ENCODE measurements at regions not wholly inside any gene's neighbourhood (a gene's known extent, or its start where the extent isn't known, plus 50 kb on each side); places are given as distances from the start of the nearest gene placed in this dataset.

- TF ChIP-seq CTCF (IDR thresholded peaks at IDR 0.05): no peak
- Histone ChIP-seq H3K4me1 (no peaks in the 10 kb centered on the region), H3K4me3 (no peak overlapping the region), H3K36me3 (no peaks in the 10 kb centered on the region), H3K27me3 (no peaks in the 10 kb centered on the region), H3K9me3 (no peaks in the 10 kb centered on the region), H3K27ac (no peak overlapping the region), H3K9ac (ENCODE audit: low read depth in 2 of 2, low read length in 2 of 2) (no peak overlapping the region)
- DNase-seq: no peak
- intact Hi-C loops (cut with DNase I): no loop called here
Measured at GRCh38 chr17:14442798-14443528, 142.1 kb downstream of the HS3ST3B1 start.

GRCh38 chr17:14437176-14437575, 136.3 kb downstream of the HS3ST3B1 start:
- Histone ChIP-seq H3K4me3 (no peak overlapping the region), H3K27me3 (no peaks in the 10 kb centered on the region), H3K9me3 (no peaks in the 10 kb centered on the region), H3K27ac (no peak overlapping the region), H3K9ac (ENCODE audit: low read depth in 2 of 2, low read length in 2 of 2) (no peak overlapping the region), H3K4me1 (no peaks in the 10 kb centered on the region), H3K36me3 (no peaks in the 10 kb centered on the region)
- no peak for DNase-seq
- intact Hi-C loops (cut with DNase I): no loop called here
- no peak for TF ChIP-seq CTCF (IDR thresholded peaks at IDR 0.05)

- H3K4me3 ChIP-seq: no peak overlapping the region
- no peaks in the 10 kb centered on the region for H3K36me3 ChIP-seq
- no peaks in the 10 kb centered on the region for H3K9me3 ChIP-seq
- no peak for TF ChIP-seq CTCF (IDR thresholded peaks at IDR 0.05)
- intact Hi-C loops (cut with DNase I): no loop called here
- no peak overlapping the region for H3K27ac ChIP-seq
- H3K9ac ChIP-seq (ENCODE audit: low read depth in 2 of 2, low read length in 2 of 2): no peak overlapping the region
- no peaks in the 10 kb centered on the region for H3K4me1 ChIP-seq
- H3K27me3 ChIP-seq: no peaks in the 10 kb centered on the region
- no peak for DNase-seq
Measured at GRCh38 chr17:14436266-14436665, 135.4 kb downstream of the HS3ST3B1 start.

GRCh38 chr17:14434506-14434905, 133.6 kb downstream of the HS3ST3B1 start:
- H3K4me1 ChIP-seq: no peaks in the 10 kb centered on the region
- TF ChIP-seq CTCF (IDR thresholded peaks at IDR 0.05): no peak
- no peak overlapping the region for H3K4me3 ChIP-seq
- DNase-seq: no peak
- no peak overlapping the region for H3K27ac ChIP-seq
- no peak overlapping the region for H3K9ac ChIP-seq (ENCODE audit: low read depth in 2 of 2, low read length in 2 of 2)
- intact Hi-C loops (cut with DNase I): no loop called here
- H3K36me3 ChIP-seq: no peaks in the 10 kb centered on the region
- H3K27me3 ChIP-seq: no peaks in the 10 kb centered on the region
- no peaks in the 10 kb centered on the region for H3K9me3 ChIP-seq

- no peak for TF ChIP-seq CTCF (IDR thresholded peaks at IDR 0.05)
- H3K4me1 ChIP-seq: no peaks in the 10 kb centered on the region
- no peaks in the 10 kb centered on the region for H3K36me3 ChIP-seq
- no peaks in the 10 kb centered on the region for H3K27me3 ChIP-seq
- no peak overlapping the region for H3K4me3 ChIP-seq
- no peak overlapping the region for H3K9ac ChIP-seq (ENCODE audit: low read depth in 2 of 2, low read length in 2 of 2)
- H3K27ac ChIP-seq: no peak overlapping the region
- no peak for DNase-seq
- intact Hi-C loops (cut with DNase I): no loop called here
- H3K9me3 ChIP-seq: no peaks in the 10 kb centered on the region
Measured at GRCh38 chr17:14432079-14432478, 131.2 kb downstream of the HS3ST3B1 start.

All from colonic mucosa (tissue), 4 donors.